ENCODE measurements at regions not wholly inside any gene's neighbourhood (a gene's known extent, or its start where the extent isn't known, plus 50 kb on each side); places are given as distances from the start of the nearest gene placed in this dataset.

- WGBS: 91% methylated on average over 2 of the region's 2 CpGs
Observed at GRCh38 chr7:47027695-47028240, 554.1 kb downstream of the TNS3 start.

GRCh38 chr7:47026780-47027361, 555.0 kb downstream of the TNS3 start:
- no peak for DNase-seq
- H3K9ac ChIP-seq (ENCODE audit: low read length): no peak overlapping the region
- no peak overlapping the region for H3K27ac ChIP-seq (ENCODE audit: low read length, poor library complexity, severe bottlenecking)
- peak overlapping the region in 1 of 2 experiments; percentile 21 for H3K18ac ChIP-seq (ENCODE audit: low read depth in 1 of 2, low read length in 2 of 2)
- no peaks in the 10 kb centered on the region for H3K4me1 ChIP-seq (ENCODE audit: control insufficient read depth, insufficient read depth, low read depth, low read length)
- H4K8ac ChIP-seq (ENCODE audit: low read length): no peak overlapping the region
- H3K9me3 ChIP-seq (ENCODE audit: control insufficient read depth, low read length): no peaks in the 10 kb centered on the region
- H3K4me3 ChIP-seq (ENCODE audit: insufficient read depth in 1 of 2, low read depth in 1 of 2, low read length in 2 of 2): no peak overlapping the region
- no peaks in the 10 kb centered on the region for H3K27me3 ChIP-seq (ENCODE audit: control insufficient read depth in 1 of 2, insufficient read depth in 1 of 2, low read length in 2 of 2)
- WGBS: 75% methylated on average over 4 of the region's 5 CpGs
- no peak overlapping the region for H2AK5ac ChIP-seq (ENCODE audit: low read length, severe bottlenecking)
- no peak overlapping the region for H3K14ac ChIP-seq (ENCODE audit: low read length in 2 of 2)
- no peak overlapping the region for H3K4me2 ChIP-seq (ENCODE audit: low read length, poor library complexity, severe bottlenecking)
- H2BK12ac ChIP-seq (ENCODE audit: low read length in 2 of 2): peak overlapping the region in 1 of 2 experiments; percentile 63
- no peak overlapping the region for H2BK5ac ChIP-seq (ENCODE audit: low read depth, low read length, poor library complexity, severe bottlenecking)
- no peak overlapping the region for H3K4ac ChIP-seq (ENCODE audit: low read depth in 1 of 2, low read length in 2 of 2)
- no peak overlapping the region for H2AFZ ChIP-seq (ENCODE audit: low read depth, low read length)
- no peak overlapping the region for H4K91ac ChIP-seq (ENCODE audit: low read length)
- H3K36me3 ChIP-seq (ENCODE audit: control insufficient read depth in 1 of 2, insufficient read depth in 2 of 2, low read depth in 1 of 2, low read length in 2 of 2): no peaks in the 10 kb centered on the region
- no peak overlapping the region for H3K23ac ChIP-seq (ENCODE audit: low read length in 2 of 2)
- no peak overlapping the region for H2BK120ac ChIP-seq (ENCODE audit: low read depth, low read length)
- H2BK15ac ChIP-seq (ENCODE audit: low read depth, poor library complexity, severe bottlenecking): no peak overlapping the region
- H3K79me1 ChIP-seq (replicated peaks; ENCODE audit: low read length, poor library complexity, severe bottlenecking): no peaks in the 10 kb centered on the region

More at GRCh38 chr7:47027695-47028240, 554.1 kb downstream of the TNS3 start:
- Histone ChIP-seq H3K18ac (ENCODE audit: low read depth in 1 of 2, low read length in 2 of 2) (no peak overlapping the region), H2BK120ac (ENCODE audit: low read depth, low read length) (no peak overlapping the region), H3K14ac (ENCODE audit: low read length in 2 of 2) (no peak overlapping the region), H2BK5ac (ENCODE audit: low read depth, low read length, poor library complexity, severe bottlenecking) (no peak overlapping the region), H3K23ac (ENCODE audit: low read length in 2 of 2) (no peak overlapping the region), H3K27ac (ENCODE audit: low read length, poor library complexity, severe bottlenecking) (no peak overlapping the region), H3K4me3 (ENCODE audit: insufficient read depth in 1 of 2, low read depth in 1 of 2, low read length in 2 of 2) (no peak overlapping the region), H4K91ac (ENCODE audit: low read length) (no peak overlapping the region), H3K79me1 (replicated peaks; ENCODE audit: low read length, poor library complexity, severe bottlenecking) (no peaks in the 10 kb centered on the region), H2BK15ac (ENCODE audit: low read depth, poor library complexity, severe bottlenecking) (no peak overlapping the region), H2BK12ac (ENCODE audit: low read length in 2 of 2) (no peak overlapping the region), H3K9ac (ENCODE audit: low read length) (no peak overlapping the region), H3K27me3 (ENCODE audit: control insufficient read depth in 1 of 2, insufficient read depth in 1 of 2, low read length in 2 of 2) (no peaks in the 10 kb centered on the region), H3K36me3 (ENCODE audit: control insufficient read depth in 1 of 2, insufficient read depth in 2 of 2, low read depth in 1 of 2, low read length in 2 of 2) (no peaks in the 10 kb centered on the region), H2AFZ (ENCODE audit: low read depth, low read length) (no peak overlapping the region), H2AK5ac (ENCODE audit: low read length, severe bottlenecking) (no peak overlapping the region), H3K4me1 (ENCODE audit: control insufficient read depth, insufficient read depth, low read depth, low read length) (no peaks in the 10 kb centered on the region), H3K9me3 (ENCODE audit: control insufficient read depth, low read length) (no peaks in the 10 kb centered on the region), H4K8ac (ENCODE audit: low read length) (no peak overlapping the region), H3K4ac (ENCODE audit: low read depth in 1 of 2, low read length in 2 of 2) (no peak overlapping the region), H3K4me2 (ENCODE audit: low read length, poor library complexity, severe bottlenecking) (no peak overlapping the region)
- DNase-seq: no peak

- Histone ChIP-seq H2AK5ac (ENCODE audit: low read length, severe bottlenecking) (no peak overlapping the region), H3K14ac (ENCODE audit: low read length in 2 of 2) (no peak overlapping the region), H3K36me3 (ENCODE audit: control insufficient read depth in 1 of 2, insufficient read depth in 2 of 2, low read depth in 1 of 2, low read length in 2 of 2) (no peaks in the 10 kb centered on the region), H3K4me2 (ENCODE audit: low read length, poor library complexity, severe bottlenecking) (no peak overlapping the region), H3K27me3 (ENCODE audit: control insufficient read depth in 1 of 2, insufficient read depth in 1 of 2, low read length in 2 of 2) (no peaks in the 10 kb centered on the region), H4K8ac (ENCODE audit: low read length) (no peak overlapping the region), H2BK15ac (ENCODE audit: low read depth, poor library complexity, severe bottlenecking) (no peak overlapping the region), H4K91ac (ENCODE audit: low read length) (no peak overlapping the region), H3K4ac (ENCODE audit: low read depth in 1 of 2, low read length in 2 of 2) (no peak overlapping the region), H2BK12ac (ENCODE audit: low read length in 2 of 2) (no peak overlapping the region), H3K23ac (ENCODE audit: low read length in 2 of 2) (no peak overlapping the region), H2BK120ac (ENCODE audit: low read depth, low read length) (no peak overlapping the region), H3K27ac (ENCODE audit: low read length, poor library complexity, severe bottlenecking) (no peak overlapping the region), H3K79me1 (replicated peaks; ENCODE audit: low read length, poor library complexity, severe bottlenecking) (no peaks in the 10 kb centered on the region), H2AFZ (ENCODE audit: low read depth, low read length) (no peak overlapping the region), H3K4me1 (ENCODE audit: control insufficient read depth, insufficient read depth, low read depth, low read length) (no peaks in the 10 kb centered on the region), H3K9ac (ENCODE audit: low read length) (no peak overlapping the region), H2BK5ac (ENCODE audit: low read depth, low read length, poor library complexity, severe bottlenecking) (no peak overlapping the region), H3K4me3 (ENCODE audit: insufficient read depth in 1 of 2, low read depth in 1 of 2, low read length in 2 of 2) (no peak overlapping the region), H3K9me3 (ENCODE audit: control insufficient read depth, low read length) (no peaks in the 10 kb centered on the region), H3K18ac (ENCODE audit: low read depth in 1 of 2, low read length in 2 of 2) (no peak overlapping the region)
- 77% methylated on average over 3 of the region's 4 CpGs for WGBS
- no peak for DNase-seq
Observed at GRCh38 chr7:47024991-47025390, 556.9 kb downstream of the TNS3 start.

- H3K4me1 ChIP-seq (ENCODE audit: control insufficient read depth, insufficient read depth, low read depth, low read length): no peaks in the 10 kb centered on the region
Observed at GRCh38 chr7:47008461-47008860, 573.5 kb downstream of the TNS3 start.

More at GRCh38 chr7:47008461-47008860, 573.5 kb downstream of the TNS3 start:
- Histone ChIP-seq H3K4me2 (ENCODE audit: low read length, poor library complexity, severe bottlenecking) (no peak overlapping the region), H4K8ac (ENCODE audit: low read length) (no peak overlapping the region), H3K14ac (ENCODE audit: low read length in 2 of 2) (no peak overlapping the region), H3K18ac (ENCODE audit: low read depth in 1 of 2, low read length in 2 of 2) (no peak overlapping the region), H3K9me3 (ENCODE audit: control insufficient read depth, low read length) (no peaks in the 10 kb centered on the region), H3K27ac (ENCODE audit: low read length, poor library complexity, severe bottlenecking) (no peak overlapping the region), H3K79me1 (replicated peaks; ENCODE audit: low read length, poor library complexity, severe bottlenecking) (no peaks in the 10 kb centered on the region), H2BK5ac (ENCODE audit: low read depth, low read length, poor library complexity, severe bottlenecking) (no peak overlapping the region), H2AK5ac (ENCODE audit: low read length, severe bottlenecking) (no peak overlapping the region), H4K91ac (ENCODE audit: low read length) (no peak overlapping the region), H2AFZ (ENCODE audit: low read depth, low read length) (no peak overlapping the region), H3K4ac (ENCODE audit: low read depth in 1 of 2, low read length in 2 of 2) (no peak overlapping the region), H3K4me3 (ENCODE audit: insufficient read depth in 1 of 2, low read depth in 1 of 2, low read length in 2 of 2) (no peak overlapping the region), H2BK12ac (ENCODE audit: low read length in 2 of 2) (no peak overlapping the region), H3K36me3 (ENCODE audit: control insufficient read depth in 1 of 2, insufficient read depth in 2 of 2, low read depth in 1 of 2, low read length in 2 of 2) (no peaks in the 10 kb centered on the region), H3K23ac (ENCODE audit: low read length in 2 of 2) (no peak overlapping the region), H3K27me3 (ENCODE audit: control insufficient read depth in 1 of 2, insufficient read depth in 1 of 2, low read length in 2 of 2) (no peaks in the 10 kb centered on the region), H3K9ac (ENCODE audit: low read length) (no peak overlapping the region), H2BK120ac (ENCODE audit: low read depth, low read length) (no peak overlapping the region), H2BK15ac (ENCODE audit: low read depth, poor library complexity, severe bottlenecking) (no peak overlapping the region)
- 83% methylated on average over 1 of the region's 1 CpG for WGBS
- DNase-seq: no peak

Measured in mesenchymal stem cell (in vitro differentiated cells and primary cell).